ENCODE measurements at regions not wholly inside any gene's neighbourhood (a gene's known extent, or its start where the extent isn't known, plus 50 kb on each side); places are given as distances from the start of the nearest gene placed in this dataset.

DNA sequence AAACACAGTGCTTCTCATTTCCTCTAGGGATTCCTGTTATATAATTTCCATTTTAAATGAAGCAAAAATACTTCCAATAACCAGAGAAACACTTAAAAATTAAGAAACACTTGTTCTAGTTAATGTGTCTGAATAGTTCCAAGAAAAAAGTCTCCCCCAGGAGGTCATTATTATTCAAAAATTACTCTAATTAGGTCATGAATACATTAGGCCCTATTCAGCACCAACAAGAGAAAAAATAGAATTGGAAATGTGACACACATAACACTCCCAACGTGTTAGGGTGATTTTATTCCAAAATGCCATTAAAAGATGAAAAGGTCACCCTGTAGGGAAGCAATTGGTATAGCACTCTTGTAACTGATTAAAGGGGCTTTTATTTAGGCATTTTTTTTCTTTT lies 382.1 kb downstream of the TUSC7 start (continued):
- TF ChIP-seq FOSL1 (IDR thresholded peaks at IDR 0.05; ENCODE audit: insufficient read depth, low read depth, low read length) (no peak), RAD21 (IDR thresholded peaks at IDR 0.05 in 1 of 2, conservative IDR thresholded peaks at IDR 0.05 in 1 of 2; ENCODE audit: low read depth in 2 of 2, low read length in 2 of 2) (no peak), ASH2L (IDR thresholded peaks at IDR 0.05; ENCODE audit: low read length) (no peak), ZNF274 (IDR thresholded peaks at IDR 0.05; ENCODE audit: borderline replicate concordance, extremely low read depth, low read length) (no peak), SAP30 (IDR thresholded peaks at IDR 0.05; ENCODE audit: insufficient read depth, insufficient replicate concordance, low read length) (no peak)
